ENCODE measurements at regions not wholly inside any gene's neighbourhood (a gene's known extent, or its start where the extent isn't known, plus 50 kb on each side); places are given as distances from the start of the nearest gene placed in this dataset.

DNA sequence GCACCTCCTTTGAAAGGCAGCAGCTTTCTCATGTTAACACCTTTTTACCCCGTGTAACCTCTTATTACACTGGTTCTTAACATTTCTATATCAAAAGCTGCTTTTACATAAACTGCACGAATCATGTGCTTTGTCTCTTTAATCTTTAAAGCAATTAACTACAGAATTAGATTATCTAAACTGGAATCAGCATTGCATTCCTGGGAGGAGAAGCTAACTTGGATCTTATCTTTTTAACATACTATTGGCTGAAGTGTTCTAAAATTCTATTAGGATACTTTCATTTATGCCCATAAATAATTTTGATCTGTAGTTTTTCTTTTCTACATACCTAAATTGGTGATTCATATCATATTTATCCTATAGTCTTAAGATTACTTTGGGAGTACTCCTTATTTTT, 428.4 kb upstream of the IGFBP3 start:
- Histone ChIP-seq H2BK15ac (ENCODE audit: low read length) (no peak overlapping the region), H3K23ac (ENCODE audit: insufficient read length) (no peak overlapping the region), H3K9me3 (ENCODE audit: insufficient read depth in 2 of 2, low read depth in 1 of 2, low read length in 1 of 2) (no peaks in the 10 kb centered on the region; a peak in 1 of 4 replicates), H2BK120ac (replicated peaks; ENCODE audit: low read depth, low read length) (no peak overlapping the region), H2AFZ (ENCODE audit: low read length) (no peak overlapping the region), H4K5ac (ENCODE audit: insufficient read length, low read depth, low read length) (no peak overlapping the region), H3K27ac (ENCODE audit: low read depth, low read length) (no peak overlapping the region), H2BK12ac (ENCODE audit: low read depth, low read length) (no peak overlapping the region), H4K8ac (ENCODE audit: extremely low read depth, insufficient read depth, low read length) (no peak overlapping the region), H3K4me3 (ENCODE audit: extremely low read depth in 1 of 4, insufficient read depth in 2 of 4, low read depth in 3 of 4, low read length in 4 of 4) (no peak overlapping the region), H3K79me2 (ENCODE audit: control insufficient read depth in 1 of 2, insufficient read depth in 2 of 2, low read length in 2 of 2) (no peaks in the 10 kb centered on the region), H3K18ac (ENCODE audit: extremely low read depth, low read length) (no peak overlapping the region), H3K23me2 (ENCODE audit: low read depth, low read length) (no peaks in the 10 kb centered on the region), H3K4me2 (ENCODE audit: insufficient read depth in 1 of 2, low read depth in 2 of 2, low read length in 2 of 2) (no peak overlapping the region), H2BK5ac (ENCODE audit: low read depth, low read length) (no peak overlapping the region), H3K4me1 (replicated peaks in 1 of 4; ENCODE audit: control insufficient read depth in 3 of 4, insufficient read depth in 4 of 4, low read length in 3 of 4) (no peaks in the 10 kb centered on the region; a peak in 1 of 7 replicates), H3K14ac (ENCODE audit: insufficient read length) (no peak overlapping the region), H3K56ac (replicated peaks; ENCODE audit: insufficient read length, low read depth, low read length) (no peak overlapping the region), H3K9ac (replicated peaks in 1 of 4; ENCODE audit: extremely low read depth in 1 of 4, low read depth in 3 of 4, low read length in 3 of 4) (no peak overlapping the region), H3K27me3 (replicated peaks in 1 of 4; ENCODE audit: control insufficient read depth in 3 of 4, extremely low read depth in 1 of 4, insufficient read depth in 3 of 4, low read length in 3 of 4) (no peaks in the 10 kb centered on the region), H4K20me1 (replicated peaks in 1 of 2; ENCODE audit: control insufficient read depth in 1 of 2, insufficient read depth in 2 of 2, low read length in 2 of 2) (no peaks in the 10 kb centered on the region), H2AK5ac (ENCODE audit: low read depth, low read length) (no peak overlapping the region), H2BK20ac (ENCODE audit: low read length) (no peak overlapping the region), H3K79me1 (ENCODE audit: low read depth, low read length) (no peaks in the 10 kb centered on the region), H3K4ac (replicated peaks; ENCODE audit: insufficient read length, low read depth, low read length) (no peak overlapping the region), H3K36me3 (ENCODE audit: control insufficient read depth in 2 of 4, insufficient read depth in 4 of 4, low read length in 3 of 4) (no peaks in the 10 kb centered on the region), H4K91ac (replicated peaks; ENCODE audit: insufficient read length, low read length) (no peak overlapping the region)
- DNase-seq (ENCODE audit: low read depth in 1 of 2, low spot score in 2 of 2) (no peak), FAIRE-seq (no peak)
- WGBS, 2 experiments (ENCODE audit: extremely low coverage in 1 of 2, insufficient coverage in 1 of 2, insufficient read length in 1 of 2, insufficient replicate concordance in 2 of 2, low coverage in 1 of 2, low lambda C conversion rate in 2 of 2, missing lambda C conversion rate in 1 of 2), result 82% methylated on average over 2 of the region's 2 CpGs; no CpG with 5 or more reads in 1 of the 2 experiments
- POLR2A ChIA-PET (ENCODE audit: partially characterized antibody), result no interaction called here
- CTCF ChIA-PET (ENCODE audit: partially characterized antibody), result interaction anchor here (0.6 to 16.8 kb wide), 3 partner anchors 89 to 791 kb away, joined by 4 to 242 read pairs (median 4); partner anchors contain the start of gene IGFBP3
- no peak for TF ChIP-seq BRCA1 (IDR thresholded peaks at IDR 0.05; ENCODE audit: low read depth, low read length)
- no peak for TF ChIP-seq KDM5A (IDR thresholded peaks at IDR 0.05; ENCODE audit: low read length)
- TF ChIP-seq, protein P1, sequence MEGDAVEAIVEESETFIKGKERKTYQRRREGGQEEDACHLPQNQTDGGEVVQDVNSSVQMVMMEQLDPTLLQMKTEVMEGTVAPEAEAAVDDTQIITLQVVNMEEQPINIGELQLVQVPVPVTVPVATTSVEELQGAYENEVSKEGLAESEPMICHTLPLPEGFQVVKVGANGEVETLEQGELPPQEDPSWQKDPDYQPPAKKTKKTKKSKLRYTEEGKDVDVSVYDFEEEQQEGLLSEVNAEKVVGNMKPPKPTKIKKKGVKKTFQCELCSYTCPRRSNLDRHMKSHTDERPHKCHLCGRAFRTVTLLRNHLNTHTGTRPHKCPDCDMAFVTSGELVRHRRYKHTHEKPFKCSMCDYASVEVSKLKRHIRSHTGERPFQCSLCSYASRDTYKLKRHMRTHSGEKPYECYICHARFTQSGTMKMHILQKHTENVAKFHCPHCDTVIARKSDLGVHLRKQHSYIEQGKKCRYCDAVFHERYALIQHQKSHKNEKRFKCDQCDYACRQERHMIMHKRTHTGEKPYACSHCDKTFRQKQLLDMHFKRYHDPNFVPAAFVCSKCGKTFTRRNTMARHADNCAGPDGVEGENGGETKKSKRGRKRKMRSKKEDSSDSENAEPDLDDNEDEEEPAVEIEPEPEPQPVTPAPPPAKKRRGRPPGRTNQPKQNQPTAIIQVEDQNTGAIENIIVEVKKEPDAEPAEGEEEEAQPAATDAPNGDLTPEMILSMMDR (IDR thresholded peaks at IDR 0.05; ENCODE audit: control extremely low read depth in 1 of 3, insufficient read depth in 1 of 3, low read depth in 1 of 3, low read length in 3 of 3), result no peak
- no peak for TF ChIP-seq JUN (IDR thresholded peaks at IDR 0.05; ENCODE audit: low read depth, low read length)
- TF ChIP-seq SP4 (IDR thresholded peaks at IDR 0.05; ENCODE audit: low read length), result no peak
- TF ChIP-seq SRF (IDR thresholded peaks at IDR 0.05; ENCODE audit: low read depth, low read length), result no peak
- no peak for TF ChIP-seq CEBPB (IDR thresholded peaks at IDR 0.05; ENCODE audit: low read depth, low read length)
- TF ChIP-seq, protein P2, sequence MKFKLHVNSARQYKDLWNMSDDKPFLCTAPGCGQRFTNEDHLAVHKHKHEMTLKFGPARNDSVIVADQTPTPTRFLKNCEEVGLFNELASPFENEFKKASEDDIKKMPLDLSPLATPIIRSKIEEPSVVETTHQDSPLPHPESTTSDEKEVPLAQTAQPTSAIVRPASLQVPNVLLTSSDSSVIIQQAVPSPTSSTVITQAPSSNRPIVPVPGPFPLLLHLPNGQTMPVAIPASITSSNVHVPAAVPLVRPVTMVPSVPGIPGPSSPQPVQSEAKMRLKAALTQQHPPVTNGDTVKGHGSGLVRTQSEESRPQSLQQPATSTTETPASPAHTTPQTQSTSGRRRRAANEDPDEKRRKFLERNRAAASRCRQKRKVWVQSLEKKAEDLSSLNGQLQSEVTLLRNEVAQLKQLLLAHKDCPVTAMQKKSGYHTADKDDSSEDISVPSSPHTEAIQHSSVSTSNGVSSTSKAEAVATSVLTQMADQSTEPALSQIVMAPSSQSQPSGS (IDR thresholded peaks at IDR 0.05; ENCODE audit: low read length), result no peak

All from H1 (cell line).